ENCODE measurements at regions not wholly inside any gene's neighbourhood (a gene's known extent, or its start where the extent isn't known, plus 50 kb on each side); places are given as distances from the start of the nearest gene placed in this dataset.

GRCh38 chr2:155223781-155224406 is 525.4 kb downstream of the KCNJ3 start:
- no peaks in the 10 kb centered on the region for H3K9me3 ChIP-seq (ENCODE audit: low read depth)
- TF ChIP-seq, protein P1, sequence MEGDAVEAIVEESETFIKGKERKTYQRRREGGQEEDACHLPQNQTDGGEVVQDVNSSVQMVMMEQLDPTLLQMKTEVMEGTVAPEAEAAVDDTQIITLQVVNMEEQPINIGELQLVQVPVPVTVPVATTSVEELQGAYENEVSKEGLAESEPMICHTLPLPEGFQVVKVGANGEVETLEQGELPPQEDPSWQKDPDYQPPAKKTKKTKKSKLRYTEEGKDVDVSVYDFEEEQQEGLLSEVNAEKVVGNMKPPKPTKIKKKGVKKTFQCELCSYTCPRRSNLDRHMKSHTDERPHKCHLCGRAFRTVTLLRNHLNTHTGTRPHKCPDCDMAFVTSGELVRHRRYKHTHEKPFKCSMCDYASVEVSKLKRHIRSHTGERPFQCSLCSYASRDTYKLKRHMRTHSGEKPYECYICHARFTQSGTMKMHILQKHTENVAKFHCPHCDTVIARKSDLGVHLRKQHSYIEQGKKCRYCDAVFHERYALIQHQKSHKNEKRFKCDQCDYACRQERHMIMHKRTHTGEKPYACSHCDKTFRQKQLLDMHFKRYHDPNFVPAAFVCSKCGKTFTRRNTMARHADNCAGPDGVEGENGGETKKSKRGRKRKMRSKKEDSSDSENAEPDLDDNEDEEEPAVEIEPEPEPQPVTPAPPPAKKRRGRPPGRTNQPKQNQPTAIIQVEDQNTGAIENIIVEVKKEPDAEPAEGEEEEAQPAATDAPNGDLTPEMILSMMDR (IDR thresholded peaks at IDR 0.05; ENCODE audit: low read depth, low read length) = no peak
- H3K36me3 ChIP-seq = no peaks in the 10 kb centered on the region
- no peak overlapping the region for H3K27ac ChIP-seq
- DNase-seq (ENCODE audit: low read depth in 1 of 2, low spot score in 1 of 2) = peak in 1 of 2 donors; percentile 29
- no peaks in the 10 kb centered on the region for H3K4me1 ChIP-seq (ENCODE audit: low read depth)
- H3K4me3 ChIP-seq = no peak overlapping the region
- peaks cover 7% of the 10 kb centered on the region for H3K27me3 ChIP-seq

DNA sequence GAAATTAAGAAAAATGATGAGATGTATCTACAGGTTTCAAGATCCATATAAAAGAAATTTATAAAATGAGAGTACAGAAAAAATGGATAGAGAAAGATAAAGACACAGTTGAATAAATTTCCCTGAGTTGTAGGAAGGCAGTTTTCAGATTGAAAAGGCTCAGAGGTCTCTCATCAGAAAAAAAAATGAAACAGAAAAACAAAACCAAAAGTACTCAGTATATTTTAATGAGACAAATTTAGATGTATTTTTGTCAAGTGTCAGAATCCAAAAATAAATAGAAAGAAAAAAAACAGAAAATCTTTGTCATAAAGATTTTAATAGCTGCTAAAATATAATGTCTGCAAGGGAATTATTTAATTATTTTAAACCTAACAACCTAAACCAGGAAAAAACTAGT is 520.5 kb downstream of the KCNJ3 start:
- Histone ChIP-seq H3K27me3 (peaks cover 7% of the 10 kb centered on the region), H3K36me3 (no peaks in the 10 kb centered on the region), H3K4me1 (ENCODE audit: low read depth) (no peaks in the 10 kb centered on the region), H3K4me3 (no peak overlapping the region), H3K9me3 (ENCODE audit: low read depth) (no peaks in the 10 kb centered on the region), H3K27ac (no peak overlapping the region)
- no peak for DNase-seq (ENCODE audit: low read depth in 1 of 2, low spot score in 1 of 2)
- TF ChIP-seq, protein P1 (IDR thresholded peaks at IDR 0.05; ENCODE audit: low read depth, low read length) = no peak

DNA sequence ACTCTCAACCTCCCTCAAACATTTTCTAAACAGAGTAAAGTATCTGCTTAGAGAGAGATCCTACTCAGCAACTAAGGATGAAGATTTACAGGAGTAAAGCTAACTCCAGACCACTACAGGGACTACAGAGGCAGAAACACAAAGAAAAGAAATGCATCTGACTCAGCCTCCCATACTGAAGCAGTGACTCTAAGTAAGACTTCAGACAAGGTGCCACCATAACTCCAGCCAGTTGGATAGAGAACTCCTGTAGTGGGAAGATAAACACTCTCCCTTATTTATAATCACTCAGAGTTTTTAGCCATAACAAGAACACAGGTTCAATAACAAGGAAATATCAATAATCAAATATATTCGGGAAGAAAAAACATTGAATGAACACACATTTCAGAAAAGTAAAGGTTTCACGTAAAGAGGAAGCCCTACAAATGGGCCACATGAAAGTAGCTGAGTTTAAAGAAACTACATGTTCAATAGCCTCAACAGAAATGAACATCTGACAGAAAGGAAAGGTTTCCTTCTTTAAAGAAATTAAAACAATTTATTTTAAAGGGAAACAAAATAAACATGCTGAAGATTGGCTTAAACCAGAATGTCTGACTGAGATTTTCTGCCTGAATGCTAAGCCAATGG is 519.9 kb downstream of the KCNJ3 start:
- no peak overlapping the region for H3K4me3 ChIP-seq
- TF ChIP-seq, protein P1 (IDR thresholded peaks at IDR 0.05; ENCODE audit: low read depth, low read length) = no peak
- no peaks in the 10 kb centered on the region for H3K36me3 ChIP-seq
- H3K9me3 ChIP-seq (ENCODE audit: low read depth) = no peaks in the 10 kb centered on the region
- peaks cover 7% of the 10 kb centered on the region for H3K27me3 ChIP-seq
- no peaks in the 10 kb centered on the region for H3K4me1 ChIP-seq (ENCODE audit: low read depth)
- no peak for DNase-seq (ENCODE audit: low read depth in 1 of 2, low spot score in 1 of 2)
- H3K27ac ChIP-seq = no peak overlapping the region

- H3K9me3 ChIP-seq (ENCODE audit: low read depth) = no peaks in the 10 kb centered on the region
- no peaks in the 10 kb centered on the region for H3K4me1 ChIP-seq (ENCODE audit: low read depth)
- no peaks in the 10 kb centered on the region for H3K27me3 ChIP-seq
- H3K36me3 ChIP-seq = no peaks in the 10 kb centered on the region
- no peak for DNase-seq (ENCODE audit: low read depth in 1 of 2, low spot score in 1 of 2)
- TF ChIP-seq, protein P1 (IDR thresholded peaks at IDR 0.05; ENCODE audit: low read depth, low read length) = no peak
- no peak overlapping the region for H3K27ac ChIP-seq
- no peak overlapping the region for H3K4me3 ChIP-seq
Observed at GRCh38 chr2:155215037-155215707, 516.7 kb downstream of the KCNJ3 start.

- Histone ChIP-seq H3K27me3 (no peaks in the 10 kb centered on the region), H3K4me1 (ENCODE audit: low read depth) (peaks cover 3% of the 10 kb centered on the region)
Observed at GRCh38 chr2:155209696-155210450, 511.4 kb downstream of the KCNJ3 start.

More at GRCh38 chr2:155209696-155210450, 511.4 kb downstream of the KCNJ3 start:
- Histone ChIP-seq H3K9me3 (ENCODE audit: low read depth) (no peaks in the 10 kb centered on the region), H3K27ac (no peak overlapping the region), H3K36me3 (no peaks in the 10 kb centered on the region), H3K4me3 (no peak overlapping the region)
- TF ChIP-seq, protein P1 (IDR thresholded peaks at IDR 0.05; ENCODE audit: low read depth, low read length) = no peak
- DNase-seq (ENCODE audit: low read depth in 1 of 2, low spot score in 1 of 2) = no peak

Measured in cardiac muscle cell (in vitro differentiated cells and primary cell).